HG03354 (cell line): ENCODE measurements at regions not wholly inside any gene's neighbourhood (a gene's known extent, or its start where the extent isn't known, plus 50 kb on each side); places are given as distances from the start of the nearest gene placed in this dataset.

ENCODE experiments used
- ATAC-seq: cut with Tn5 transposase; IDR thresholded peaks from one replicate; pipeline ENCODE4 v1.9.1; 2021; ENCODE audit warnings: mild to moderate bottlenecking; ENCODE audit not compliant: unreplicated experiment, poor library complexity, severe bottlenecking

DNA sequence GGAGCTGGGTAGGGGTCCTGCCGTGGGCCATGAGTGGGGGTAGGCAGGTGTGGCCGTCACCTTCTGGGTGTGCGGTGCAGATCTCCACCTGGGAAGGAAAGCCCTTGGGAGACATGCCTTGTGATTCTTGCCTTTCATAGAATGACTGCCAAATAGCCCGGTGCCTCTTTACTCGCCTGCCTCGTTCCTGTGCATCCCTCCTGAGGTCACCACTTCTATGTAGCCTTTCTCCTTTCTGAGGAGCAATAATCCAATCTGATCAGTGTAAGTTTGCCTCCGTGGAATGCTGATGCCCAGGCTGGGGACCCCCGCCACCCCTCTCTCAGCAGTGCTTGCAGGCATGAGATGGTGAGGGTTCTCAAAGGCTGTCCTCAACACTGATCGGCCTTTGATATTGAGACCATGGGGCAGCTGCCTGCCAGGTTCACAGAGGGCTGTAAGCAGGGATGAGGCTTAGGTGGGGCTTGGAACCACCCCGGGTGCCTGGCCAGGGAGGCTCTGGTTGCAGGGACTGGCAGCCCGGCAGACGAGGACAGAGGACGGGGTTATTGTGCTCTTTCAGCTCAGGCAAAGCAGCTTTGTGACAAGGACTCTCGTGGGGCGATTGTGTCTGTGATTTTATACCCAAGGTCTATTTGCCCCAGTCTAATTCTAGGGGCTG, 86.1 kb upstream of the WNT7B start:
- no peak for ATAC-seq

DNA sequence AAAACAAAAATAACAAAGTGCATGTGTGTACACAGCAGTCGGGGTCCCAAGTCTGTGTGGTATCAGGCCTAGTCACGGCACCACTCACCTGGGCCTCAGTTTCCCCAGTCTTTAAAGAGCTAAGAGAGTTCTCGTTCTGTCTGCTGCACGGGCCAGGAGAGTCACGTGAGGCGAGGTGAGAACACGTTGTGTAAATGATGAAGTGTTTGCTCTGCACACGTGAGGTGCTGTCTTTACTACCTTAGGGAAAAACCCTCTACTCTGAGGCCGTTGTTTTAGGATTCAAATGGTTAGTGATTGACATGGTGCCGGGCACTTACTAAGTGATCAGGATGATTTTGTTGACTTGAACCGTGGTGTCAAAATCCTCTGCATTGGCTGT, 86.5 kb upstream of the PPARA start:
- no peak for ATAC-seq

DNA sequence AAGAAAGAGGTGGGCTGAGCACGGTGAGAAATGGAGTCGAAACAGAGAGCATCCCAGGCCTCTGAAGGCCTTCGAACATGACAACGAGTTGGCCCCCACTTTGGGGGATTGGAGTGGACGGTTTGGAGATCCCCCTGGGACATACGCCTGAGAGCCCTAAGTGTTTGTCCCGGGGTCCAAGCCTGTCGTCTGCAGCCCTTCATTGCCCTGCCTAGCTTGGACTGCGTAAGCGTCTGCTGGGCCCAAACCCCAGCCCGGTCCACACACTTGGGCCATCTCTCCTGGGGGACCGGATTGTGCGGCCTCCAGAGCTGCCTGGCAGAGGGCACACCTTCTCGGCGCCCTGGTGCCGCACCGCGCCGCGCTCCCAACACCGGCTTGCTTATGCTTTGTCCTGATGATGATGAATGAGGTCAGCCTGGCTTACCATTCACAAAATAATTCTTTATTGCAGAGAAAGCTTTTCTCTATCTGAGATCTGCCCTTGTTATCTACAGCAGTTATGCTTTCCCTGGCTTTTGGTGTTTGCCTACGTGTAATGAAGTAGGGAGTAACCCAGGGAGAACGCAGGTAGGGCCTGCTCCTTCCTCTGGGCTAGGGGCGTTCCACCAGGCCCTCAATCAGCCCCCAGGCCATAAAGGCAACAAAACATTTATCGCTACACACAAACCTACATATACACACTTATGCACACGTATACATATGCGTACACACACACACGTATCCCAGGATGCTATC, 85.9 kb upstream of the PPARA start:
- no peak for ATAC-seq

DNA sequence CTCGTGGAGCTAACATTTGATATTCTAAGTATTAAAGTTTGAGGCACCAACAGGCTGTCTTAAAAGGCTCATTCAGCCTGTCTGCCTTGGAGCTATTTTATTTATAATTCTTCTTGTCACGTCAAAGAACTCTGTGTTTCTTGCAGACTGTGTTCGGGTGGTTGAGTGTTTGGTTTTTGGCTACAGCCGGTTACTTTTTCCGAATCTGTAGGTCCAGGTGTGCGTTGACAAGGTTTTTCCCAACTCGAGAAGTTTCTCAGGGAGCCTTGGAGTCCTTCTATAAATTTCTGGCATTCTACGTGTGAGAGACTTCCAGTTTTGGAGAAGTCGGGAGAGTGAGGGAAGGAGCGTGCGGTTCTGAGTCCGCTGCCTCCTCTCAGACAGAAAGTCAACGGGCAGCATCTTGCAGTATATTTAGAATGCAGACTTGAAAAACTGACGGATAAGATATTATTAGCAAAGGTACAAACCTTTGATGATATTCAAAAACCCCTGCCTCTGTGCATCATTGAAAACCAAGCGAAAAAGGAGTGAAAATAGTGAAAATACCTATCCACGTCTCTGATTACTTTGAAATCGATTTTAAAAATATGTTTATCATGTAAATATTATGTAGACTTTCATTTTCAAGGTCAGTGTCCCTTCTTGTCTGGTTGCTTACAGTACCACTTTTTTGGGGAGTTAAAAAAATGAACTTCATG, 85.2 kb upstream of the PPARA start:
- no peak for ATAC-seq

DNA sequence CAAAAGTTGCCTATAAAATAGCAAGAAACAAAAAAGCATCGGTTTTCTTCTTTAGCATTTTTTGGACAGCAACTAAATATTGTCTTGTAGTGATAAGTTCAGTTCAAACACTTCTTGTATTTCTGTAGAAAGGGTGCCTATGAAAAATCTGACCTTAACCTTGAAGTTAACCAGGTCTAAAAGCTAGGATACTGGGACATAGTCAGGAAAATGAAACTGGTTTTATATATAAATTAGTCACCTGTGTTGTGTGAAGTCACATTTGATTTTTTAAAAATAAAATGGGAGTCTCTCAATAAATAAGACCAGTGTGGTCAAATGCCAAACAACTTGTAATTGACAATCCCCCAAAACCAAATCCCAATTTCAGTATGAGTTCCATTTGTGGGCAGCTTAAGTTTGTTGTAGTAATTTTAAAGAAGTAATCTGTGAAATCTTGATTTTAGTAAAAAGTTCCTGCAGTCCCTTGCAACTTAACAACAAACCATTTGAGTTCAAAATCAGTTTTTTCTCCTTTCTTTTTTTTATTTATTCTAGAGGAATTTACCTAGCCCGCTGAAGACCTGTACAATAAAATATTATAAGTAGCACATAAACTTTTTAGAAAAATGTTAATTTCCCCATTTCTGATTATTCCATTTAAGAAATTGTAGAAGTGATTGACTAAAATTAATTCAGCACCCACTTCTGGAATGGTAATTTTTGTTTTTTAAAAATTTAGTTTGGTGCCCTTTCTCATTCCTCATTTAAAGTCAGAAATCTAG, 84.5 kb upstream of the PPARA start:
- no peak for ATAC-seq

DNA sequence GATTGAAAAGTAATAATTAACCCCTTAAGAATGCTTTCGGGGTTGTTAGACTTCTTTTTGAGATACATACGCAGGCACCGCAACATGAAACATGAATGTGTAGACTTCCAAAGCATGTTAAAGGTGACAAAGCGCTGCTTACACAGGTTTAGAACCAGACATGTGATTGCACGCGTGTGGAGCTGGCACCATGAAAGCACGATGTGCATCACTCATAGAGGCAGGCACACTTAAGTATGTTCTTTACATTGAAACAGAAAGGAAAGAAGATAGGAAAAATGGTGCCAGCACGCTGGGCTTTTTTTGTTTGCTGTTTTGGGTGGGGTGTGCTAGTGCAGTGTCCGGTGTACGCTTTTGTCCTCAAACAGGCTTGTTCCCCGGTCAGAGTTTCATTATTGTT, 83.6 kb upstream of the PPARA start:
- no peak for ATAC-seq

DNA sequence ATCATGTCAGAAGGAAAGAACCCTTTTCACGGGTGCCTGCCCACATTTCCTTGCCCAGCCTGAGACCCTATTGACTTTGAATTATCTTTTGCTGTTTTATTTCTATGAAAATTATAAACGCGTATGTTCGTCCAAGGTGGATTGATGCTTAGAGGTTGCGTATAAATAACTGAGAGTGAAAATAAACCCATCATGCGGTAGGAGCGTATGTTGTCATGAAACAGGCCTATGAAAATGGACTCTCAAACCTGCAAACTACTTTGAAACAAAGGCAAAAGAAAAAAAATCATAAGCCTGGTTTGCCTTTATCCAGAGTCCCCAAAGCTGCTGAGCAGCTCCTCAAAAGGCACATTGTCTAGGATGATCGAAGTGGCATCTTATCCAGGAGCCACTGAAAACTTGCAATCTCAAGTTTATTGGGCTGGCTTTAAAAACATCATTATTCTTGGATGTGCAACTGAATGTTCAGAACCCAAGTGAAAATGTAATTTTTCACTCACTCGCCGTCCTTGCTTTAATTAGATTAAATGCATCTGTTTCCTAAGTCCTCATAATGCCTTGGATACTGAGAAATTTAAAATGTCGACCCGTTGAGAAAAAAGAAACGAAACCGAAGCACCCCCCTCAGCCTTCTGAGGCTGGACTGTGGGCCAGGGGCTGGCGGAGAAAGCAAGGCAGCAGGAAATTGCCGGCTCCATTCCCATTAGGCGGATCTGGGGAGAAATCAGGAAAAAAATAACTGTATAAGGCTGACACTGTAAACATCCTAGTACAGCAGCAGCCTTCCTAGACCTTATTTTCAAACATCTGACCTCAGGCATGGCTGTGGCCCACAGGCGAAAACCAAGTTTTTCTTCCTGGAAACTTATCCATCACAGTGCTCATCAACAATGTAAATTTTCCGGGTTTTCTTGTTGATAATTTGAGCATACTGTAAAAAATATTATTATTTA, 82.9 kb upstream of the PPARA start:
- ATAC-seq: no peak

DNA sequence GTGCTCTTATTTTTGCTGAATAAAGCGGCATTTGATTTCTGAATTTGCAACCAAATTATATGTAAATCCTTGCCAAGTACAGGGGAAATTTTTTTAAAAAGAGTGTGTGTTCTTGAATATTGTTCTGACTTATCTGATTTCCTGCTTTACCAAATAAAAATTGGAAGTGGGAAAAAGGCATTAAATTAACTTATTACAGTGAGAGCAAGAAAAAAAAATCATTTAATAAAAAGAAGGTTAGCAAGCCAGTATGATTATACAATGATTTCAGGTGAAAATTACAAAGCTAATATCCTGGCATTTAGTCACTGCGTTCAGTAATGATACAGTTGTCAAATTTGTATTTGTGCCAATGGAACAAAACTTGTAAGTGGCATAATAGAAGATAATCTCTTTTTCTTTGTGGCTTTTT, 82.1 kb upstream of the PPARA start:
- no peak for ATAC-seq

DNA sequence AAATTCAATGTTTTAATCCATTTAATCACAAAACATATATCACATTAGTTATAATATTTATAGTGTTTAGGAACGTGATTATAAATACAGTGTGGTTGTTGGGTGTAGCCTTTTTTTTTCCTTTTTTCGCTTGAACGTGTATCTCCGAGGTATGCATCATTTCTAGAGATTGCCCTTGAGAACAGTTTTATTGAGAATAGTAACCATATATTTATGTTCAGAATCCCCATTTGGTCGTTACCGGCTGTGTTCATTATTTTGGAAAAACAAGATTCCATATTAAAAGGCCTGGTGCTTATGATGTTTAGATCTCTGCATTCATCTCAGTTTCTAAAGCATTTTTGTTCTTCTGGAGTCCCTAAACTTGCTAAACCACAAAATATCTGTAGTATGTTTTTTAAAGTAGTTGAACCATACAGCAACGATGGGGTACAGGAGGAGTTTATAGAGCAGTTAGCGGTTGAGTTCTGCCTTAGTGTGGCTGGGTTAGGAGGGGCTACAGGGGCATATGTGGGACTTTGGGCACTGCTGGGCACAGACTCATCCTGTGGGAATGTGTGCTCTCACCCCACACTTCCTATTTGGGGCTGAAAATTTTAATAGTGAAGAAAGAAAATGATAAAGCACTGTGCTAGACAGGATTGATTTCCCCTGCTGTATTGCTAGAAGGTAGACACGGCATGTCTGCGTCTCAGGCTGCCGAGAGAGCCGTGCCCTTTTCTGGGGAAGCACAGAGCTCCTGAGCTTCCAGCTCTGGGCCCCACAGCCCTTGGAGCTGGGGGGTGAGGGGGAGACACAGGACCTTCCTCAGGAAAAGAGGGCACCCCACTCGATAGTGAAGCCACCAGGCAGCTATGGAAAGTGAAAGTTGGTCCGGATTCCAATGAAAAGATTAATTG, 81.5 kb upstream of the PPARA start:
- ATAC-seq: no peak

DNA sequence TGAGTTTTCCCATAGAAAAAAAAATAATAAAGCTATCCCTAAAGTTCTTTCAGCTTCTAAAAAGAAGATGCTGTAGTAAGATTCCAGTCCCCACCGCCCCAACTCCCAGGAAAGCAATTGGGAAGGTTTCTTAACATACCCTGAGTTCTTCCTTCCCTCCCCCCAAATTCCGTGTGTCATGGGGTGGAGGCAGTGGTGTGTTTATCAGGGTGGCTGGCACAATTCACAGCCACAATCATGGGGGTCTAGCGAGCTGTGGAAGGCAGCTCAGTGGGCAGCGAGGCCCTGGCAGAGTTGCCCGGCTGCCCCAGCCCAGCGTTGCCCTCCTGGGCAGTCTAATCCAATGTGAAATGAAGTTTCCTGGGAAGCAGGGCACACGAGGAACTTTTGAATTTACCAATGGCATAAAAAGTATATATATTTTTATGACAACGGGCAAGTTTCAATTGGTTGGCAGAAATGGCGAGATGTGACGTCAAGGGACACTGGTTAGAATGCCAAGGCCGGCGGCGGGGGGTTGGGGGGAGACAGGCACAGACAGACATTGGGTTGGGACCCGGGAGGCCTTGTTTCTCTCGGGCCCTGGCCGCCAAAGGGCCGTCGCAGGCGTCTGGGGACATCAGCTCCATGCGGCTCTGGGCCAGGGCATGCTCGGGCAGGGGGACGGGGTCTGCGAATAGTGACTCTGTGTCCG, 80.7 kb upstream of the PPARA start:
- no peak for ATAC-seq

DNA sequence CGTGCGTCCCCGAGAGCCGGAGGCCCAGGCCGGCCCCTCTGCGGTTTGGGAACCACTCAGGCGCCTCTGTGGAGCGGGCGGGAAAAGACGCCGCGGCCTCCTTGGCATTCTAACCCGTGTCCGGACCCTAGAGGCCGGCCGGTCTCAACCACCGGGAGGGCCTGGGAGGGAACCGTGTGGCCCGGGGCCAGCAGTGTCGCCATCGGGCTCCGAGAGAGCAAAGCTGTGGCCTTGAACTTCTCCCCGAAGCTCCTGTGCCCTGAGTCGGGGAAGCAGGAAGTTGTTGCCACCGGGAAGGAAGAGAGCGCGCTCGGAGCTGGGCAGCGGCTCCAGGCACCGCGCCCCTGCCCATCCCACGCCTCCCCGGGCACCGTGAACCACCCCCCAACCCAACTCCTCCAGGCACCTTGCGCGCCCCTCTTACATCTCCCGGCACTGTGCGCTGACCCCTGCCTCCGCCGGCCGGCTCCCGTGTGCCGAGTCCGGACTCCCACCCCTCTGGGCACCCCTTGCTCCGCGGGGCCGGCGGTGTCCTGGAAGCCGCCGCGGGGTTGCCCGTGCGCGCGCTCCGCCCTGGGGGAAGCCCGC, 80.0 kb upstream of the PPARA start:
- ATAC-seq: no peak

DNA sequence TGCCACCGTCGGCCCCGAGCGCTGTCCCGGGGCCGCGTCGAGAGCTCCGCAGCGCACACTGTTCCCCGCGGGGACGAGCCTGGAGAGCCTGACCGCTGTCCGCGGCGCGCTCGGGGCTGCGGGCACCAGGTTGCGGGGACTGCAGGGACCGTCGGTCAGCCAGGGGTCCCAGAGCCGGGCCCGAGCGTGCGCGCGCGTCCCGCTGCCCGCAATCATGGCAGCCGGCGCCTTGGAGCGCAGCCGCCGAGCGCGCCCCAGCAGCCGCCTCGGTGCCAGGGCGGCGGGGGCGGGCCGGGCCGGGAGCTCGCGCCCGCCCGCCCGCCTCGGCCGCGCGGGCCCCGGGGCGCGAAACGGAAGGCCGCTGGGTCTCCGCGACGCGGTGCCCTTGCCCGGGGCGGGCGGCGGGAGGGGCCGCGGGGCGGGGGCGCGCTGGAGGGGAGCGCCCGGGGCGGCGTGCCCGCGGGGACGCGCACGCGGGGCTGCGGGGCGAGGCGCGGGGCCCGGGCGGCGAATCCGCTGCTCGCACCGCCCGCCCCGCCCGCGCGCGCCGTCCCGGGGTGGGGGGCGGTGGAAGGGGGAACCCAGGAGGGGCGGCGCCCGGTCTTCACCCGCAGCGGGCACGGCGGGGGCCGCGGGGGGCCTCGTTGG, 79.4 kb upstream of the PPARA start:
- ATAC-seq: no peak

DNA sequence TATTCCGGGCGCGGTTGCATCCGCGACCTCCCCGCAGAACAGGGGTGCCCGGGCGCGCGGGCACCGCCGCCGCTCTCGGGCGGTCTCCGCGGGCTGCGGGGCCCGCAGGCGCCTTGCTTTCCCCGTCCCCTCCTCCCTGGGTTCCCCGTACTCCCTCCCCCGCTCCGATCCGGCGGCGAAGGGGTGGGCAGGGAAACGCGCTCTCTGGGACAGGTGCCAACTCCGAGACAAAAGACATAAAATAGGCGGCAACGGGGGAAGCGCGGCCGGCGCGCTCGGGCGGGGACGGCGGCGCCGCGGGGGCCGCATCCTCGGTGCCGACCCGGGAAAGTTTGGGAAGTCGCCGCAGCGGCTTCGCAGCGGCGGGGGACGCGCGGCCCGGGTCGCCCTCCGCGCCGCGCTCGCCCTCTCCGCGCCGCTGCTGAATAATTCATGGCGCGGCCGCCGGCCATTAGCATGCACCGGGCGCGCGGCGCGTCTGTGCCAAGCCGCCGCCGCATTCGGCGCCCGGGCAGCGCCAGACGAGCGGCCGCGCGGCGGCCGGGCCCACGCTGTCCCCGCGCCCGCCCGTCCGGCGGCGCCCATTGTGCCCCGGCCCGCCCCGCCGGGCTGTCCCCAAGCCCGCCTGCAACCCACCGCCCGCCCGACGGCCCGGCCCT, 78.7 kb upstream of the PPARA start:
- no peak for ATAC-seq

DNA sequence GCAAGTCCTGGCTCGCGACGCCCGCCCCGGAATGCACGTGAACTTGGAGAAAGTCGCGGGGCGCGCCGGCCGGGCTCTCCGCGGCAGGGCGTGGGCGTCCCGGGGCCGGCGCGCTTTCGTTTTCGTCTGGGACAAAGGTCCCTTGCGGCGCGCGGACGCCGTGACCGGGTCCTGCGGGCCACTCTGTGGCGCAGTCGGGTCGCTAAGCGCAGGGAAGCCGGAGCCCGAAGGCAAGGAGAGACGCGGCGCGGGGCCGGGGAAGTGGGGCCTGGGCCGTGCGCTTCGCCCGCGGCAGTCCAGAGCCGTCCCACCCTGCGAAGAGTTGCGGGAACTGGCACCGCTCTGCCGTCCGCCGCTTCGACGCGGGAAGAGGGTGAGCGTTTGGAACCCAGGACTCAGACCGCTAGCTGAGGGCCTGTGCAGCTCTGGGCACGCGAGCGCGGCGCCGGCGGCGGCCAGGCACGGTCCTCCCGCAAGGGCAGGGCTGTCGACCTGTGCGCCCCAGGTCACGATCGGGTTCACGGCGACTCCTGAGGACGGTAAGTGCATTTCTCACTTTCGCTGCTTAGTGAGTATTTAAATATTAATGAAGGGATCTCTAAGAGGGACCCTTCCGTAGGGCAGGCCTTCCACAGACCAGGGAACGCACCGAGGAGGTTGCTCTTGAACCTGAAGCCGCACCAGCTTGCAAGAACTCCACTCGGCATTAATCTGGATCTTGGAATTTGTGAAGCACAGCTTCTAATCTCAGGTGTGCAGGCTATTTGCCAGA, 78.0 kb upstream of the PPARA start:
- no peak for ATAC-seq

DNA sequence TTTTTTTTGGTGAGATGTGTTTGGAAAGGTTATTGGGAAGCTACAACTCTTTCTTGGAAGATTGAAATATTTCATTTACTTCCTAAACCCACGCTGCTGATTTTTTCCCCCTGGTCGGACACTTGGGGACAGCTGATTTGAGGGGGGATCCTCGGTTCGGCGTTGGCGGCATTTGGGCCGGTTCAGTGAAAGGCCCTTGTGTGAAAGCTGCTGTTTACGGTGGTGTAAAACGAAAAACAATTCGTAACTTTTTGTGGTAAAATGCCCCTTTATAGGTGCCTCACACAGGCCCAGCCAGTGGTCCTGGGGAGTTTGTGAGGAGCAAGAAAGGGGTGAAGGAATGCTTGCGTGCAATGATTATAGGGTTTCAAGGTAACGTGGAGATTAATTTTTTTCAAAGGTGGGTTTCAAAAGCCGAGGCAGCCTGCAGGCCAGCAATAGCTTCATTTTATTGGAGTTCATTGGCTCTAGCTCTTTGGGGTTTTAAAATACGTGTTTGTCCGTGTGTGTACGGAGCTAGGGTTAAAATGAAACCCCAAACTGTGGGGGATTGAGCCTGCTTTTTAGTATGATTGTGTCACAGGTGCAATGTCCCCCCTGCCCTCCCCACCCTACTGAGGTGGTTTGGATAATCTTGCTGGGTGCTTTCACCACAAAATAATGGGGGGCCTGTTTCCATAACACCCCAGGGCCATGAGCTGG, 77.2 kb upstream of the PPARA start:
- no peak for ATAC-seq
